ENCODE measurements at regions not wholly inside any gene's neighbourhood (a gene's known extent, or its start where the extent isn't known, plus 50 kb on each side); places are given as distances from the start of the nearest gene placed in this dataset.

DNA sequence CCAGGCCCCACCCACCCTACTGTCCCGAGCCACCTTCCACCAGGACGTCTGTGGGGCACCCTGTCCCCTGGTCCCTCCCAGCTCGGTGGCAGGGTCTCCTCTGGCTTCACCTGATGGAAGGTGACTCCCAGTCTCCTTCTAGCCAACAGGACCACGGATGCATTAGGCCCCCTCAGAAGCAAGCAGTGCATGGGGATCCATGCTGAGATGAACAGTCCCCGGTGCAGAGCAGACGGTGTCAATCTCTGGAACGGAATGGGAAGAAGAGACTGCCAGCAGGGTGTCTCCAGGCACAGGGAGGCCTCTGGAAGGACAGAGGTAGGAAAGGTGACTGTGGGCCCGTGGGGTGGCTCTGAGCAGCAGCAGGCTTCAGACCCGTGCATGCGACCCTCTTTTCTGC lies 65.2 kb upstream of the FZD7 start:
- DNase-seq (ENCODE audit: low read depth in 2 of 2) = no peak

- DNase-seq (ENCODE audit: low read depth in 2 of 2) = no peak
Observed at GRCh38 chr2:201969241-201969937, 64.3 kb upstream of the FZD7 start.

- DNase-seq (ENCODE audit: low read depth in 2 of 2) = no peak
Observed at GRCh38 chr2:201969938-201970785, 63.5 kb upstream of the FZD7 start.

DNA sequence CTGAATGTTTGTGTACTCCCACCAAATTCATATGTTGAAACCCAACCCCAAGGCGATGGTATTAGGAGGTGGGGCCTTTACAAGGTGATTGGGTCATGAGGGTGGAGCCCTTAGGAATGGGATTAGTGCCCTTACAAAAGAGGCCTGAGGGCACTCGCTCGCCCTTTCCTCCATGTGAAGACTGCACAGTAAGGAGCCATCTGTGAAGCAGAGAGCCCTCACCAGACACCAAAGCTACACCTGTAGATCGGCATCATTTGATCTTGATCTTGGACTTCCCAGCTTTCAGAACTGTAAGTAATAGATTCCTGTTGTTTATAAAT lies 62.9 kb upstream of the FZD7 start:
- no peak for DNase-seq (ENCODE audit: low read depth in 2 of 2)

DNA sequence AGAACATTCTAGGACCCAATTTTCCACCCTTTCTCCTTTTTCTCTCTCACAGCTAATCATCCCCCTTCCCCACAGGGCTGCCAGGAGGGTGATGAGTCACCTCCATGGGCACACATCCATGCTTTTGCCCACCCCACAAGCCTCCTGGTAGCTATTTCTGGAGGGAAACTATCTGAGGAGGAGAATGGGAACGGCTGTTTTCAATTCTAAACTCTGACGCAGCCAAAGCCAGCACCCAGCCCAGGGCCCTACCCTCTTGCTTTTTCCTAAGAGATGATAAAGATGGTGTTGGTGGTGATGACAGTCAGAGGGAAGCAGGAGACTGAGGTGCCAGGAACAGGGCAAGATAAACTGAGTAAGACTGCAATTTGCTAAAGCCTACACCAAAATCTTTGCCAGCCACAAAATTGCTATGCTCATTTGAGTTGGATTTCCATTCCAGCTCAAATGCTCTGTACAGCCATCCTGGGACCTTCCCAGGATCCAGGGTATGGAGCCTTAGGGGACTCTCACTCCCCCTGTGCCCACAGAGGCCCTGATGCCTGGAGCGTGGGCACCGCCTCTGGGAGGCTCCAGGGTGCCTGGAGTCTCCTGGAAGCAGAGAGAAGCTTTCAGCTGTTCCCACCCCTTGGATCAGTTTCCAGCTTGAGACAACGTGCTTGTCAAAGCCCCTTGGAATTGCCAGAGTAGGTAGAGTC lies 62.0 kb upstream of the FZD7 start:
- no peak for DNase-seq (ENCODE audit: low read depth in 2 of 2)

- no peak for DNase-seq (ENCODE audit: low read depth in 2 of 2)
Observed at GRCh38 chr2:201972621-201973255, 60.9 kb upstream of the FZD7 start.

DNA sequence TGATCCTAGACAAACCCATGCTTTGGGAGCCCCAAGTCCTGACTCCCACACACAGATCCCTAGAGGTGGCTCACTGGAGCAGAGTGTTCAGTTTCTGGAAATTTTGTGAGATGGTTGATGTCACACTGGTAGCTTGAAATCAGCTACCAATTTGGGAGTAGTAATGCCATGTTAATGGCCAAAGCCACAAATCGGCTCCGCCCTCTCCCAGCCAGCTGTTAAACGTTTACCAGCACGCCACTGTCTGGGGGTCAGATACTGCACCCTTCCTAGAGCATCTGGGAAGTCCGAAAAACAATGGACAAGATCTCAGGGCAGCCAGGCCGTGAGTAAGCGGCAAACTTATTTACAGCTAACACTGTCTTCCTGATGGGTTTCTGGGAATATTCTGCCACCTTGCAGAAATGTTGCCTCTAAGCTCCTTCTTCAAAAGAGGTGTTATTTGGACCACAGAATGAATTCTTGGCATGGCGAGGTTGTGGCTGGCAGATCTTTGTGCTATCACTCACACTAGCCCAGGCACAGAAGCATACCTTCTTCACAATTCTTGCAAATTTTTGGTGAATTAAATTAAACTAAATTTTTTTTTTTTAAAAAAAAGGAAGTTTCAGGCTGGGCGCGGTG lies 60.2 kb upstream of the FZD7 start:
- DNase-seq (ENCODE audit: low read depth in 2 of 2) = no peak

- DNase-seq (ENCODE audit: low read depth in 2 of 2) = no peak
Observed at GRCh38 chr2:201974171-201975100, 59.2 kb upstream of the FZD7 start.

- no peak for DNase-seq (ENCODE audit: low read depth in 2 of 2)
Observed at GRCh38 chr2:201975434-201975833, 58.2 kb upstream of the FZD7 start.

DNA sequence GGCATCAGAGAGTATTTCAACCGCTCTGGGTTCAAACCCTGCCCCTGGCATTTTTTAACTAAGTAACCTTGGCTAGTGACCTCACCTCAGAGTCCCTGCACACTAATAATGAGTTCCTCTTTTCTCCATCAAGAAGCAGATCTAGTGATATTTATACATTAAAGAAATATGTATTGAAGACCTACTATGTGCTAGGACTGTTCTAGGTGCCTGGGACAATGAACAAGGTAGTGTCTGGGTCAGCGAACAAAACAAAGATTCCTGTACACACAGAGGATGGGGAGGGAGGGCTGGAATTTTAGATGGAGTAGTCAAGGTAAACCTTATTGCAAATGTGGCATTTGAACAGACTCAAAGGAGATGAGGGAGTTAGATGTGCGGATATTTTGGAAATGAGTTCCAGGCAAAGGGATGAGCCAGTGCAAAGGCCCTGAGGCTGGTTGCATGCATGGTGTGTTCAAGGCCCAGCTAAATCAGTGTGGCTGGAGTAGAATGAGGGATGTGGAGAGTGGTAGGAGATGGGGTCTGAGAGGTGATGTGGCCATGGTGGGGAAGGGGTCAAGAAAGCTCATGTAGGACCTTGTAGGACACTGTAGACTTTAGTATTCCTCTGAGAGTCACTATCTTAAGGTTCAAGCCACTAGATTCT lies 57.6 kb upstream of the FZD7 start:
- no peak for DNase-seq (ENCODE audit: low read depth in 2 of 2)

GRCh38 chr2:201977651-201978050 lies 56.0 kb upstream of the FZD7 start:
- DNase-seq (ENCODE audit: low read depth in 2 of 2) = no peak

DNA sequence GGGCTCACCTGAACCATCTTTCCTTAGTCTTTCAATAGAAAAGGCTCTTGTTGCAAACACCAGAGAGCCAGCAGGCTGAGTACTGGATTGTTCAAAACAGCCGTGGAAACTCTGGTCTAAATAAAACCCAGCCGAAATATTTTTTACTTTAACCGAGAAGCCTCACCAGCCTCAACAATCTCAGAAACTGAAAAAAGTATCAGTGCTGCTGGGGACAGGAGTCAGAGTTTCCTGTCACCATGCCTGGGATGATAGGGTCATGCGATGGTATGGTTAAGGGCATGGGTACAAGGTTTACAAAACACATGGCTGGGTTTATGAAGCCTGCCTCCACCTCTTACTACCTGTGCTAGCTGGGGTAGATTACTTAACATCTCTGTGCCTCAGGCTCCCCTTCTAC lies 55.3 kb upstream of the FZD7 start:
- no peak for DNase-seq (ENCODE audit: low read depth in 2 of 2)

GRCh38 chr2:201978986-201979385 lies 54.7 kb upstream of the FZD7 start:
- no peak for DNase-seq (ENCODE audit: low read depth in 2 of 2)

DNA sequence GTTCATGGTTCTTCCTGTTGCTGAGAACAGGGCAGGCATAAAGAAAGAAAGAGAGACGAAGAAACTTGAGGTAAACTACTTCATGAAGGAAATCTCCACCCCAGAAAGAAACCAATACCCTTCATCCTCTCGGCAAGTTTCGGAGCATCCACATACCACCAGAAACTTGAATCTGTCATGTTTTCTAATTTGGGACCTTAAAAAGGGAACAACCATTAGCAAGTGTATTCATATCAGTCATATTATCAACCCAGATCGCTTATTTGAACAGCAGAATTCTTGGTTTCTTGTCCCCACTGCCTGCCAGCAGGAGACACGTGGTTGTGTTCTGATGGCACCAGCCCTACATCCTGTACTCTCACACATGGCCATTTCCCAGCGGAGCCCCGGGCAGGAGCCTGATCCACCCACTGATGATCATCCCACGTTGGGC lies 53.2 kb upstream of the FZD7 start:
- no peak for DNase-seq (ENCODE audit: low read depth in 2 of 2)

DNA sequence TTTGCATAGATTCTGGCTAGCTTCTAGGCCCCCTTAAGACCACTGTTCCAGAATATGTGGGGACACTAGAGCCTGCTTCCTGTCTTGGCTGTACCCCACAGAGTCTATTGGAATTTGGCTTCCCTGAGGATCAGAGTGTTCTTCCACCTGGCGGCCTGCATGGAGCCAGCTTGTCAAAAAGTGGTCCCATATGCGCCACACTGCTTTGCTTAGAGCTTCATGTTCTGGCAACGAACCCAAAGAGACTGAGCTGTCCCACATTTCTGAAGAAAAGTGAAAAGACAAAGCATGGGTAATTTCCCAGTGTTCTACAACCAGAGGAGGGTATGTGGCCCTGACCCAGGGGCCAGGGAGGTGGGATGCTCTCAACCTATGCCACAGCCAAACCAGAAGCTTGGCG lies 52.7 kb upstream of the FZD7 start:
- no peak for DNase-seq (ENCODE audit: low read depth in 2 of 2)

DNA sequence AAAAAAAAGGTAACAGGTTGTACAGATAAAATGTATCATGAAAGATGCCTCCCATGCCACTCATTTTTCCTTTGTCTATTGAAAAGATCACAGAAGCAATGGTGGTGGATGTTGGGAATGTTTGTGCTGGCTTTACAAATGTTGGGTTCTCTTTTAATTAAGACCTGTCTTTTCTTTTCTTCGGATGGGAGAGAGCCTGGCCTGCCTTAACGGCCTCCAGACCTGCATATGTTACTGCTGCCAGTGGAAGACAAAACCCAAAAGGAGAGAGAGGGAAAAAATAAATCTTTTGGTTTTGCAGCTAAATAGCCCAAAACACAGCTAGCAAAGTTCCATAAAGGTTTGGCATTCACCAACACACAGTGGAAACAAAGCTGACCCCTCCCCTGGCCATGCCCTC lies 50.5 kb upstream of the FZD7 start:
- no peak for DNase-seq (ENCODE audit: low read depth in 2 of 2)

GRCh38 chr2:201983800-201984199 lies 49.9 kb upstream of the FZD7 start:
- DNase-seq (ENCODE audit: low read depth in 2 of 2) = no peak

Measured in dermis microvascular lymphatic vessel endothelial cell (primary cell).